ENCODE measurements at regions not wholly inside any gene's neighbourhood (a gene's known extent, or its start where the extent isn't known, plus 50 kb on each side); places are given as distances from the start of the nearest gene placed in this dataset.
A peak's percentile ranks its signal among the peaks of the same experiment; 100 is the strongest.

DNA sequence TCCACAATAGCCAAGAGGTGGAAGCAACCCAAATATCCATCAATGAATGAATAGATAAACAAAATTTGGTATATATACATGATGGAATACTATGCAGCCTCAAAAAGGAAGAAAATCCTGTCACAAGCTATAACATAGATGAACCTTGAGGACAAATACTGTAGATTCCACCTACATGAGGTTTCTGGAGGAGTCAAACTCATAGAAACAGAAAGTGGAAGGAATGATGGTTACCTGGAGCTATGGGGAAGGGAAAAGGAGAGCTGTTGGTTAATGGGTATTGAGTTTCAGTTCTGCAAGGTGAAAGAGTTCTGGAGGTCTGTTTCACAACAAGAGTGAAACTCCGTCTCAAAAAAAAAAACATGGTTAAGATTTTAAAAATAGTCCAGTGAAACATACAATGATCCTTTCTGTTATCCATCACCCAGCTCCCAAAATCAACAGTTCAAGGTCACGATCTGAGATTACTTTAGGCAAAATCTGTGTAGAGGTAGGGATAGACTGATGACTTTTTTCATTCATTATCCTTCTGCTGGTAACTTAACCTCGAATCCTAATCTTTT is 80.8 kb upstream of the HNRNPU start:
- DNase-seq (ENCODE audit: low spot score), result no peak

DNA sequence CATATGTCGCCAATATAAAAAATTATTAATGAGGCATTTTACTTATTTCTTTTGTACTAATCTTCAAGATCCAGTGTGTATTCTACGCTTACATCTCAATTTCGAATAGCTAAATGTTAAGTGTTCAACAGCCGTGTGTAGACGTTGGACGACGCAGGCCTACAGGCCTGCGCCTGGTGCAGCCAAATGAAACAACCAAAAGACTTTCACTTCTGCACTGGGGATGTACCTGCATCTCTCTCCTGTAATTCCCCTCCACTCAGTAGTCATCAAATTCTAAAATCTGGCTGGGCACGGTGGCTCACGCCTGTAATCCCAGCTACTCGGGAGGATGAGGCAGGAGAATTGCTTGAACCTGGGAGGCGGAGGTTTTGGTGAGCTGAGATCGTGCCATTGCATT is 76.8 kb upstream of the HNRNPU start:
- DNase-seq (ENCODE audit: low spot score), result no peak

GRCh38 chr1:244937099-244937498 is 72.8 kb upstream of the HNRNPU start:
- DNase-seq (ENCODE audit: low spot score), result no peak

GRCh38 chr1:244920911-244921761 is 56.8 kb upstream of the HNRNPU start:
- peak; percentile 17 for DNase-seq (ENCODE audit: low spot score)

DNA sequence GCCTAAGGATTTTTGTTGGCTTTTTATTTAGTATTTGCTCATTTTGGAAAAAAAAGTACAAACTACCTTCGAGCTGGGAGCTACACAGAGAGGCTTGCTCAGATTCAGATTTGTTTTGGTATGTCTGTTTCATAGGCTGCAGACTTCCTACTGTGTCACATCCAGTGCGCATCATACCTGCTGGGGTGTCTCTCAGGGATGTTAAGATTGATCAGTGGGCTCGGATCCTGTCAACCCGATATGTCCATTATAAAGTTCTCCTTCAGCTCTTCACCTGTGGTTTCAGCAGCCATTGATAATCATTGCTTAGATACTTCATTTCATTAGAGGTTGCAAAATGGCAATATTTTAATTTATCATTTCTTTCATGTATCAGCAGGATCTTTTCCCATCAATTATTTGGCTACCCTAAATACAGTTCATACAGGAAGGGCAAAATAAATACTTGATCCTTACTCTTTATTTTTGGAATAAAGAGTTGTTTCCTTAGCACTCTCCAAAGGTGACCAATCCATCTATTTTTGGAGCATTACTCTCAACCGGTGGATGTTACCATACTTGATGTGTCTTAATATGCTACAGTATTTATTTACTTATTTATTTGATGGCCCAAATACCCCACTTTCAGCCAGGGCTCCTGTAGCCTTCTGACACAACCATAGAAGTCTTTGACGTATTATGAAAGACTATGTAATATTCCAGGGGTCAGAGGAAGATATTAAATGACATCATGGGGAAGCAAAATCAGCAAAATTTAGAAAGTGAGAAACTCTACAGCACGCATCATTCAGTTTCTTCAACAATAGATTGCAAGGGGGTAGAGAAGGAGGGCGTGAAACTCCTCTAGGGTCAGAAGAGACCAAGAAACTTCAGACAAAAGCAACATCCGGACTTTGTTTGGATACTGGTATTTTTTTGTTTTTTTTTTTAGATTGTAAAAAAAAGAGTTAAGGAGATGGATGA is 55.3 kb upstream of the HNRNPU start:
- no peak for DNase-seq (ENCODE audit: low spot score)

DNA sequence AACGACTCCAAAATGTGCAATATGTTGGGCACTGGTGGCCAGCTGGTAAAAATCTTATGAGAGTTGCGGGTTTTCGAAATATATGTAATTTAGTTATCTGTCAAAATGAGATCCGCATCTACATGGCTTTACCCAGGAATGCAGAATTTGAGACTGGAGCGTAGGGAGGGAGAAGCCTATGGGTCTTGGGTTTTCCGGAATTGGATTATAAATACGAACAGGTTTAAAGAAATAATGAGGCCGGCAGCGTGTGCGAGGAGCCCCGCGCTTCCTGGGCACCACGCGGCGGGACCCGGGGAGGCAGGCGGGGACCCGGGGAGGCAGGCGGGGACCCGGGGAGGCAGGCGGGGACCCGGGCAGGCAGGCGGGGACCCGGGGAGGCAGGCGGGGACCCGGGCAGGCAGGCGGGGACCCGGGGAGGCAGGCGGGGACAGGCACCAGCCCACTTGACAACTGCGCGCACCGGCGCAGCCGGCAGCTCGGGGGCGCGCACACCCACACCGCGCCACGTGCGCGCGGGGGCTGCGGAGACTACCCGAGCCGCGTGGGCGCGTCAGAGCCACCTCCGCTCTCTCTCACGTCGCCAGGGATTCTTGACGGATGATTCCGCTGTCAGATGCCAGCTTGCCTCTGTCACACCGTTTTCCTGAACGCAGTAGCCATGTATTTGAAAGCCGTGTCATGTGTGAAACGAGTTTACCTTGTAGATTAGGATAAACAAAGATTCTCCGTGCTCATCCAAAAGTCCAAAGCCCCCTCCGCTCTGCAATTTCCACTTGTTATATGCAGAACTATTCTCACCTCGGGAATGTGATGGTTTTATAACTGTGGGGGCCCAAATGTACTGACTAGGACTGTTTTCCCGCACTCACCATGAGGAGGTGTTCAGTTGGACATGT is 54.3 kb upstream of the HNRNPU start:
- DNase-seq (ENCODE audit: low spot score), result peak; percentile 64

DNA sequence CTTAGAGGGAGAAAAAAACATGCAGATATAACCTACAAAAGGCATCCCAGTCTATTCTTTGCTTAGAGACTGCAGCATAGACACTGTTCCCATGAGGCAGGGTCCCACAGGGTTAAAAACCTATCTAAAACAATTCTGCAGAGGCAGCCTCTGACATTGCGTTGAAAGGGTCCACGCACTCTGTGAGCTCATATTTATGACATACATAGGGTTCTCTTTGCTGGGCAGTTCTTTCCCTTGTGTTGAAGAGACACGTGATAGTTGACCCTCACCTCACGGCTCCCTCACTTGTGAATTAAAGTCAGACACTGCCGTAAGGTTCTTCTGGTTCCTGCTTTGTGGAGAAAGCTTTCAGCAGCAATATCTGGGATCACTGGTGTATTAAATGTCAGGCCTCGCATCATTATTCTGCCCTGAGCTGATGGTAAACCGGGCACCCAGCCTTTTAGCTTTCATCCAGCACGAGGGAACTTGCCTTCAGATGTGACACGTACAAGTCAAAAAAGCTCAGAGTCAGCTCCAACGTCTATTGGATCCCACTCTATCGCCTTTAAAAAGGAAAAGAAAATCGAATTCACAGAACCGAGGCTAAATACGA is 52.8 kb upstream of the HNRNPU start:
- no peak for DNase-seq (ENCODE audit: low spot score)

DNA sequence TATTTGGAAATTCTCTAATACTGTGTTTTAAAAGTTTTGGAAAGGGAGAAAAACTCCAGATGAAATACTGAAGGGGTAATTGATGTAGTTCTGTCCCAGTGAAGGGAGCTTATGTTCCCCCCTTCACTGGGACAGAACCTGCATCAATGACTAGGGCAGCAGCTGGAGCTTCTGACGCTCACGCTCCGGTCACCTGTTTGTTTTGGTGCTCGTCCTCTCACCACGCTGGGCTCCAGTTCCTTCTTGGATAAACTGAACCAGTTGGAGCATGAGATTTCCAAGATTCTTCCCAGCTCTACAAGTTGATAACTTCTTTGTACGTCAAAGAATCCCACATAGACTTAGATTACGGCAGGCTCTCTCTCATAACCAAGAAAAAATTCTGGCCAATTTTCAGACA is 51.4 kb upstream of the HNRNPU start:
- no peak for DNase-seq (ENCODE audit: low spot score)

DNA sequence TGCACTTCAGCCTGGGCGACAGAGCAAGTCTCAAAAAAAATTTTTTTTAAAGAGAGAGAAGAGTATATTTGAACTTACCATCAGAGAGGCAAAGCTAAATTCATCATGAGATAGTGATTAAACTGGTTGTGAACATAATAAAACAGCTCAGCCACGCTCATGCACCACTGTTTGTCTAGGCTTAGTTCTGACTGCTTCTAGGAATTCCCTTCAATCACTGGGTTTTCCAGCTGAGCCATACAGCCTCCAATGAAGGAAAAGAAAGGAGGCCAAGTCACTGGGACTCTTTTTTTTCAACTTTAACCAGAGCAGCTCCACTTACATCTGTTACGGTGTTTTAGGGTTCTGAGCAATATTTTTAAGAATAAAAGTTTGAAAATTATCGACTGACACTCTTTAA is 50.4 kb upstream of the HNRNPU start:
- DNase-seq (ENCODE audit: low spot score), result no peak

Data from Ammon's horn (tissue), 1 donor.